NCI-H1105 (cell line): ENCODE measurements at regions not wholly inside any gene's neighbourhood (a gene's known extent, or its start where the extent isn't known, plus 50 kb on each side); places are given as distances from the start of the nearest gene placed in this dataset.

Experiments used
- DNase-seq: peaks from one replicate; lab custom pipeline; 2025; lab: John Stamatoyannopoulos, UW

- no peak for DNase-seq
Observed at GRCh38 chr12:68557011-68557730, 53.5 kb upstream of the RAP1B start.

- DNase-seq: no peak
Observed at GRCh38 chr12:68559246-68559645, 51.5 kb upstream of the RAP1B start.

DNA sequence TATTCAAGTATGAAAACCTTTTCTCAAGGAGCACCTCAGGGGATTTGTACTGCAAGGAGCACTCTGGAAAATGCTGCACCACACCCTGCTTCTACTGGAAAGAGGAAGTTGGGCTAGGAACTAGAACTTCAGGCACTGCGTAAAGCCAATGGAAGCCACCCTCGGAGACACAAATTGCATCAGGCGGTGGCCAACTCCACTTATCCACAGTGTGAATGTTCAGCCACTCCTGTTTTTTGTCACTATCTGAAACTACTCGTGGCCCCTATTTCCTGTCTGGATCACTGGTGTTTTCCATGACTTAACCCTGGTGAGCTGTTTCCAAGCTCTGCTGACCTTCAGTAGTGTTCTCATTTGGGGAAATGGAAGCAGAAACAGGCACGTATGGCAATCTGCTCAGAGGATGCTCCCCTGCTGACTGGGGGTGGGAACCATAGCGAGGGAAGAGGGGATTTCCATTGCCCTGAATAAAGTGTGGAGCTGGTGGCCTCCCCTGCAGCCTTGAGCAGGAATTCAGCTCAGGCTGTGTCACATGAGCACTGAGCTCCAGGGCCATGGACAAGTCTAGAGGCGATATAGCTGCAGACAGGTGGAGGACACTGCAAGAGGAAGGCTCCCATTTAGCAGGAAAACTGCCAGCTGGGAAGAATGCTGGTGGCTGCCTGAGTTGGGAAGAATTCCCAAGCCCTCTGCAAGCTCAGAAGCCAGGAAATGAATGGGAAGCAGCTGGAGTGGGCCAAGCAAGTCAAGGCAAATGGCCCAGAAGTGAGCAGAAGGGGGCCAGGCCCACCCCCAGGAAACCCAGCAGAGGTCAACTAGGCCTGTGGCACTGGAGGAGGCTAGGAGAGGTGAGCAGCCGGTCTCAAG lies 50.5 kb upstream of the RAP1B start:
- no peak for DNase-seq

DNA sequence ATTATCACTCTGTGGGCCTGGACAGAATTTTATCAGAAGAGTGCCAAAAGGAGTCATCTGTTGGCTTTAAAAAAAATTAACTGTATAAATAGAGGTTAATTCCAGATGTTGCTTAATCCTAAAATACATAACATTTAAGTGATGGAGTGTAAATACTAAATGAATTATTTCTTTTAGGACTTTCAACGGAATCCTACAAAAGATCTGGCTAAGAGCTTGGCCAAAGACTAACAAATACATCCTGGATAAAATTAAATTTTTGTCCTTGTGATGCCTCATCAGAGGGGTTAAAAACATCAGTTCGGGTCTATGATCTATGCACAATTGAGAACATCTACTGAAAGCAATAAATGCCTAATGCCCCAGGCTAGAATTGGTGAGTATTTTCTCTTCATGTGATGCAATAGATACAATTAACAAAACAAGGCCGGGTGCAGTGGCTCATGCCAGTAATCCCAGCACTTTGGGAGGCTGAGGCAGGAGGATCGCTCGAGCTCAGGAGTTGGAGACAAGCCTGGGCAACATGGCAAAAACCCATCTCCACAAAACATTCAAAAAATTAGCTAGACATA lies 49.8 kb upstream of the RAP1B start:
- no peak for DNase-seq
